Renal cortex interstitium (tissue), 11 donors: ENCODE measurements at regions not wholly inside any gene's neighbourhood (a gene's known extent, or its start where the extent isn't known, plus 50 kb on each side); places are given as distances from the start of the nearest gene placed in this dataset.
A peak's percentile ranks its signal among the peaks of the same experiment; 100 is the strongest.
"Not testable (repeated sequence)": the region's sequence is repeated elsewhere in the genome, so short reads cannot be mapped to it uniquely, and the experiment has no call there.

Source experiments
- DNase-seq, 11 donors: peaks; one replicate each; pipeline ENCODE4 v3.0.0-alpha.2; 2013; ENCODE audit warnings: low read depth in 9 of 11, low spot score in 4 of 11; ENCODE audit errors: extremely low read depth in 1 of 11

GRCh38 chr9:96108691-96109380, 193.1 kb downstream of the HSD17B3 start:
- DNase-seq: no peak

GRCh38 chr9:96107436-96107835, 194.5 kb downstream of the HSD17B3 start:
- DNase-seq: no peak

GRCh38 chr9:96100385-96101300, 201.3 kb downstream of the HSD17B3 start:
- DNase-seq: no peak

- not testable (repeated sequence) for DNase-seq
Observed at GRCh38 chr9:96090630-96091029, 211.3 kb downstream of the HSD17B3 start.

- DNase-seq: no peak
Observed at GRCh38 chr9:96089452-96090085, 212.4 kb downstream of the HSD17B3 start.

- DNase-seq: no peak
Observed at GRCh38 chr9:96088510-96088909, 213.0 kb downstream of the ERCC6L2 start.

- peak in 8 of 11 donors; percentile 37 to 77 (median 66) for DNase-seq
Observed at GRCh38 chr9:96087669-96088299, 212.3 kb downstream of the ERCC6L2 start.

- no peak for DNase-seq
Observed at GRCh38 chr9:96086936-96087571, 211.6 kb downstream of the ERCC6L2 start.

- DNase-seq: no peak
Observed at GRCh38 chr9:96085491-96086143, 210.1 kb downstream of the ERCC6L2 start.

- peak in 1 of 11 donors; percentile 25 for DNase-seq
Observed at GRCh38 chr9:96084331-96084734, 208.8 kb downstream of the ERCC6L2 start.

GRCh38 chr9:96082516-96083232, 207.2 kb downstream of the ERCC6L2 start:
- DNase-seq: no peak

GRCh38 chr9:96080364-96080763, 204.9 kb downstream of the ERCC6L2 start:
- DNase-seq: no peak

- no peak for DNase-seq
Observed at GRCh38 chr9:96079779-96080178, 204.3 kb downstream of the ERCC6L2 start.

GRCh38 chr9:96078897-96079490, 203.5 kb downstream of the ERCC6L2 start:
- no peak for DNase-seq

GRCh38 chr9:96075757-96076156, 200.3 kb downstream of the ERCC6L2 start:
- DNase-seq: no peak

GRCh38 chr9:96075111-96075510, 199.6 kb downstream of the ERCC6L2 start:
- no peak for DNase-seq
